Kidney epithelial cell (primary cell): ENCODE measurements at regions not wholly inside any gene's neighbourhood (a gene's known extent, or its start where the extent isn't known, plus 50 kb on each side); places are given as distances from the start of the nearest gene placed in this dataset.

Source experiments
- DNase-seq: peaks from one replicate; pipeline ENCODE4 v3.0.0-alpha.2; 2010; ENCODE audit warnings: low read depth
- H3K27me3 ChIP-seq: 2 replicates; pipeline ENCODE4 v1.6.0; 2011; ENCODE audit warnings: low read length; ENCODE audit not compliant: control insufficient read depth, insufficient read depth
- H3K36me3 ChIP-seq: 2 replicates; pipeline ENCODE4 v1.5.1; 2011; ENCODE audit warnings: low read length; ENCODE audit not compliant: control insufficient read depth, insufficient read depth
- H3K4me3 ChIP-seq: 2 replicates; pipeline ENCODE4 v1.5.1; 2011; ENCODE audit warnings: low read depth, mild to moderate bottlenecking, control low read depth, low read length
- TF ChIP-seq, protein P1 (sequence below): IDR thresholded peaks from 2 replicates; pipeline ENCODE4 v1.5.1; 2011; ENCODE audit warnings: mild to moderate bottlenecking, moderate library complexity, low read length, control low read depth, inconsistent platforms; ENCODE audit not compliant: insufficient read depth, poor library complexity, severe bottlenecking

DNA sequence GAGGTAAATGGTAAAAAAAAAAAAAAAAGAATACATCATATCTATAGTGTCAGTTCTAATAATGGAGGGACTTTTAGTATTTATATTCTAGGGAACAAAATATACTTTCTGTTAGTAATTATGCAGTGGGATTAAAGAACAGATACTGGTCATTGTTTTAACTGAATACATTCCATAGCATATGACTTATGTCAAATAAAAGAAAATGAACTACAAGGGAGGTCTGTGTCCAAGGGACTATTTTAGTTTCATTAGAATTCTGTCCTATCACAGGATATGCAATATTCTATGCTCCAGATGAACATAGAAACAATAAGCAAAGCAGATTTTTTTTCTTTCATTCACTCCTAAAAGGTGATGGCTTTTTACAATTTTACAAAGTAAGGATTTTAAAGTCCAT lies 154.2 kb upstream of the ZEB2 start:
- H3K4me3 ChIP-seq, result no peak overlapping the region
- TF ChIP-seq, protein P1, sequence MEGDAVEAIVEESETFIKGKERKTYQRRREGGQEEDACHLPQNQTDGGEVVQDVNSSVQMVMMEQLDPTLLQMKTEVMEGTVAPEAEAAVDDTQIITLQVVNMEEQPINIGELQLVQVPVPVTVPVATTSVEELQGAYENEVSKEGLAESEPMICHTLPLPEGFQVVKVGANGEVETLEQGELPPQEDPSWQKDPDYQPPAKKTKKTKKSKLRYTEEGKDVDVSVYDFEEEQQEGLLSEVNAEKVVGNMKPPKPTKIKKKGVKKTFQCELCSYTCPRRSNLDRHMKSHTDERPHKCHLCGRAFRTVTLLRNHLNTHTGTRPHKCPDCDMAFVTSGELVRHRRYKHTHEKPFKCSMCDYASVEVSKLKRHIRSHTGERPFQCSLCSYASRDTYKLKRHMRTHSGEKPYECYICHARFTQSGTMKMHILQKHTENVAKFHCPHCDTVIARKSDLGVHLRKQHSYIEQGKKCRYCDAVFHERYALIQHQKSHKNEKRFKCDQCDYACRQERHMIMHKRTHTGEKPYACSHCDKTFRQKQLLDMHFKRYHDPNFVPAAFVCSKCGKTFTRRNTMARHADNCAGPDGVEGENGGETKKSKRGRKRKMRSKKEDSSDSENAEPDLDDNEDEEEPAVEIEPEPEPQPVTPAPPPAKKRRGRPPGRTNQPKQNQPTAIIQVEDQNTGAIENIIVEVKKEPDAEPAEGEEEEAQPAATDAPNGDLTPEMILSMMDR, result no peak
- no peaks in the 10 kb centered on the region for H3K36me3 ChIP-seq
- no peak for DNase-seq
- no peaks in the 10 kb centered on the region for H3K27me3 ChIP-seq

DNA sequence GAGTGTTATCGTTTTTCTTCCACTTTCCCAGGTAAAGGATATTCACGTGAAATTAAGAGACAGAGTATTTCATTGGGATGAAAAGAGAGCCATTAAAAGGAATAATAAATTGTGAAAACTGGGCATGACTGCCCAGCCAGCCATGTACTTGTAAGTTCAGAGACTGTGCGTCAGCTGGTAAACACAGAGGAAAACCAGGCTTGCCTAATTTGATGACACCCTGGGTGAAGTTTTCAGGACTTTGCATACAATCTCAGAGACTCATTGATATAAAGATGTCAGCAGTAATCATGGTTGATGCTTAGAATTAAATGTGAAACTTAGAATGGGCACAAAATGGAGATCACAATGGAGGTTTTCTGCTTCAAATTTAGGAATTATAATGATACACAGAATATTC lies 153.5 kb upstream of the ZEB2 start:
- H3K4me3 ChIP-seq, result no peak overlapping the region
- no peaks in the 10 kb centered on the region for H3K27me3 ChIP-seq
- H3K36me3 ChIP-seq, result no peaks in the 10 kb centered on the region
- TF ChIP-seq, protein P1, result no peak
- DNase-seq, result no peak

DNA sequence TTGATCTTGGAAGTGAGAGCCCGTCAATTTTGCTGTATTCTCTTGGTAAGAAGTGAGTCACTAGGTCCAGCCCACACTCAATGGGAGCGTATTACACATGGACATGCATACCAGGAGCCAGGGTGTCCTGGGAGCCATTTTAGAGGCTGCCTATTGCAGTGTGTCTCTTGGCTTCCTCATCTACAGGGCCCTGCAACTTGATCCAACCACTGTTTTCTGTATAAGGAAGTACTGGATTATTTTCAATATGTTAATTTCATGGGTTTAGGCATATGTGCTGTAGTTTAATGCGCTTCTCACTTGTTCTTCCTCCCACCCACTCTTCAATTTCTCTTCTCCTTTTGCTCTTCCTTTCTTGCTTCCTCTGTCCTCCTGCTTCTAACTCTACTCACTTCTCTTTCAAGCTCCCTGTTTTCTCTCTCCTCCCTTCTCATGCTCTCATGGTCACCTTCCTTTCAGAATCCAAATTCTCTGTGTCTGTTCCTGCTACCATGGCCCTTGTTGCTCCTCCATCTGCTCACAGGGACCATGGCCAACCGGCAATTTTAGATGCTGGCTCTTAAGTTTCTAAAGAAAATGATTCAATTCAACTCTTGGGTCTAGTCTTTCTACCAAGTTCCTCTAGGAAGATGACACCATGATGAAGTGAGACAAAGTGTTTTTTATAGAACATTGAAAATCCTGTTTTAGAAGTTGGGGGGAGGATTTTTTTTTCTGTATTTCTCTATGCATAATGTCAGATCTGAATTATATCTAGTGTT lies 152.0 kb upstream of the ZEB2 start:
- DNase-seq, result no peak
- Histone ChIP-seq H3K27me3 (no peaks in the 10 kb centered on the region), H3K4me3 (no peak overlapping the region), H3K36me3 (no peaks in the 10 kb centered on the region)
- TF ChIP-seq, protein P1, result no peak

DNA sequence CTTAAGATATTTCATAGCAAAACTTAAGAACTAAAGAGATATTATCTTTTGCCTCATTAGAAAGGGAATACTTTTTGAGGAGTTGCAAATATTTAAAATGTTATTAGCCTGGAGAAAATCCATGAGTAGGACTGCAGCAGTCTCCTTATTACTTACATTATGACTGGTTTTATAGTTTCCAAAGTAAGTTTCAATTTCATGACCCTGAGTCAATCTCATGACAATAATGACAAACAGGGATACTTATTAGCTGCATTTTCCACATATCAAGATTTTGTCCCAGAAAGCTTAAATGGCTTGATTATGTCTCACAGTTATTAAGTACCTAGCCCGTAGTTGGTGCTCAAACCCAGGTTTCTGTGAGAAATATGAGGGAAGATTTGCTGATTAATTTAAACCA lies 150.8 kb upstream of the ZEB2 start:
- H3K27me3 ChIP-seq, result no peaks in the 10 kb centered on the region
- no peak overlapping the region for H3K4me3 ChIP-seq
- DNase-seq, result no peak
- no peaks in the 10 kb centered on the region for H3K36me3 ChIP-seq
- TF ChIP-seq, protein P1, result no peak

DNA sequence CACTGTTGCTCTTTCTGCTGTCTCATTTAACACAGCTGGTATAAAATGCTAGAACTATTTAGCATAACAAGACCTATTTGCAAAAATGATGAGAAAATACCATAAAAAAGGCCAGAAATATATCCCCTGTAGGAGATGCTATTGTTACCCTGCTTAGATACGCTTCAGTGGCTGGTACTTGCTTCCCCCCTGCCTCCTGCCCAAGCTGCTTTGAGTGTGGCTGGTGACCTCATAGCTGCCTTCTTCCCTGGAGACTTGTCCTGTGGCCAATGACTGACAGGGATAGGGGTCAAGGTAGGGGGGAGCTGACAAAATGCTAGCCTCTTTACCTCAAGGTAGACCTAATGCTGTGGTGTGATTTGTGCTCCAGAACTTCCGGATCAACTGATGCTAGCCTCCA lies 150.2 kb upstream of the ZEB2 start:
- no peaks in the 10 kb centered on the region for H3K27me3 ChIP-seq
- no peak overlapping the region for H3K4me3 ChIP-seq
- TF ChIP-seq, protein P1, result no peak
- DNase-seq, result no peak
- H3K36me3 ChIP-seq, result no peaks in the 10 kb centered on the region
